Stromal cell of bone marrow (primary cell): ENCODE measurements at regions not wholly inside any gene's neighbourhood (a gene's known extent, or its start where the extent isn't known, plus 50 kb on each side); places are given as distances from the start of the nearest gene placed in this dataset.

Experiments
- DNase-seq: peaks from one replicate; pipeline ENCODE4 v3.0.0-alpha.2; 2012; ENCODE audit warnings: low read depth

- DNase-seq = no peak
Observed at GRCh38 chr17:34416116-34416515, 53.1 kb upstream of the CCL1 start.

- DNase-seq = no peak
Observed at GRCh38 chr17:34414339-34414738, 51.3 kb upstream of the CCL1 start.

- DNase-seq = no peak
Observed at GRCh38 chr17:34413443-34414119, 50.5 kb upstream of the CCL1 start.

GRCh38 chr17:34412965-34413441 is 50.0 kb upstream of the CCL1 start:
- DNase-seq = no peak
